Putamen (tissue), 1 donor: ENCODE measurements at regions not wholly inside any gene's neighbourhood (a gene's known extent, or its start where the extent isn't known, plus 50 kb on each side); places are given as distances from the start of the nearest gene placed in this dataset.

Experiments used
- DNase-seq: peaks from one replicate; pipeline ENCODE4 v3.0.0-alpha.2; 2016; ENCODE audit warnings: low spot score

DNA sequence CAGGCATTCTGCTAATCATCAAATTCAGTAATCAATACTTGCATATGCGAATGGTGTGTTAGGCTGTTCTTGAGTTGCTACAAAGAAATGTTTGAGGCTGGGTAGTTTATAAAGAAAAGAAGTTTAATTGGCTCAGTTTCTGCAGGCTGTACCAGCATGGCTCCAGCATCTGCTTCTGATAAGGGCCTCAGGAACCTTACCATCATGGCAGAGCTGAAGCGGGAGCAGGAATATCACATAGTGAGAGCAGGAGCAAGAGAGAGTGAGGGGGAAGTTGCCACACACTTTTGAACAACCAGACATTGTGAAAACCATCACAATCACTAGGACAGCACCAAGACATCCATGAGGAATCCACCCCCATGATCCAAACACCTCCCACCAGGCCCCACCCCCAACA is 344.7 kb upstream of the FAM241A start:
- DNase-seq, result no peak

- DNase-seq, result no peak
These were observed 343.1 kb upstream of the FAM241A start for GRCh38 chr4:111802191-111802590.

GRCh38 chr4:111806331-111806730 is 338.9 kb upstream of the FAM241A start:
- DNase-seq, result no peak

DNA sequence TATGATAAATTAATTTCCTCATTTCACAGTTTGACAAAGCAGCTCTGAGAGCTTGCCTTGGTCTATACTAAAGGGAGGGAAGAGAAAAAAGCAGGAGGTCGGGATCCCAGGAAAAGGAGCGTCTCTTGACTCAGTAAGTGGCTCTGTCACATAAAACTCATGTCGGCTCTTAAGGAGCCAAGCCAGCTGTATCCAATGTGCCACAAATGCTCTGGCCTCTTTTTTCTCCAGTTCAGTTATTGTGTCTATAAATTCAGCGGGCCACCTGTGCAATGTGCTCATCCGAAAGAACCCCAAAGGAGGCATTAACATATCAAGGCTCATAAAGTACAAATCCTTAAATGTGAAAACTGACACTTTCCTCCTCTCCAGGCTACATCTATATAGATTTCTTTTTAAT is 337.7 kb upstream of the FAM241A start:
- DNase-seq, result no peak

- no peak for DNase-seq
These were observed 337.1 kb upstream of the FAM241A start for GRCh38 chr4:111808174-111808573.

- DNase-seq, result no peak
These were observed 333.6 kb upstream of the FAM241A start for GRCh38 chr4:111811661-111812060.

DNA sequence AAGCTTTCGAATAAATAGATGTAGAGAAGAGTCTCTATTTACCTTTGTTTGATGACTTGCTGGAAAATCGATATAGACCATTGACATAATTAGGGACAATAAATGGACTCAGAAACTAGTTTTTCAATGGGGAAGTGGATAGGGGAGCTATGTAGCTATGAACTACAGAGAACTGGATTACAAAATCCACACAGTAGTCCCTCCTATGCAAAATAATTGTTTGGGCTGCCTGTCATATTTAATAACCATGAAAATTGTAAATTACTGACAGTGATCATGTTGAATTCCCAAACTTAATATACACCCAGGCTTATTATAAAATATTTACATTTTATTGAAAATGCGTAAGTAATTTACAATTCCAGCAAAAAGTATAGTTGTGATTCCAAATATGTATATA is 333.1 kb upstream of the FAM241A start:
- DNase-seq, result no peak

DNA sequence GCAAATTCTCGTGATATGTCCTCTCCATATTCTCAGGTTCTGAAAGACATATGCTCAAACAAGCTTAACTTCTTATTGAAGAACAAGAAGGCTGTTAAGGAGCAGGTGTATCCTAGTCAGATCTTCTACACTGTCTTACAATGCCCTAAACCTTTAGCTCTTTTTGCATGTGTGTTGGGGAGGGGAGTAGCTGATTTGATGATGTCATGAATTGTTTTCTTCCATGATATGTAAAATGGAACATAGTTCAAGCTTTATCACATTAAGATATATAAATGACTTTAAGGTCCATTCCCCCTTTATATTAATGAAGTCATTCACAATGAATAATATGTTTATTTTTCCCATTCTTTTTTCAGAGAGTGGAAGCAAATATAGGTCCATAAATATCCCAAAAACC is 332.5 kb upstream of the FAM241A start:
- DNase-seq, result no peak

DNA sequence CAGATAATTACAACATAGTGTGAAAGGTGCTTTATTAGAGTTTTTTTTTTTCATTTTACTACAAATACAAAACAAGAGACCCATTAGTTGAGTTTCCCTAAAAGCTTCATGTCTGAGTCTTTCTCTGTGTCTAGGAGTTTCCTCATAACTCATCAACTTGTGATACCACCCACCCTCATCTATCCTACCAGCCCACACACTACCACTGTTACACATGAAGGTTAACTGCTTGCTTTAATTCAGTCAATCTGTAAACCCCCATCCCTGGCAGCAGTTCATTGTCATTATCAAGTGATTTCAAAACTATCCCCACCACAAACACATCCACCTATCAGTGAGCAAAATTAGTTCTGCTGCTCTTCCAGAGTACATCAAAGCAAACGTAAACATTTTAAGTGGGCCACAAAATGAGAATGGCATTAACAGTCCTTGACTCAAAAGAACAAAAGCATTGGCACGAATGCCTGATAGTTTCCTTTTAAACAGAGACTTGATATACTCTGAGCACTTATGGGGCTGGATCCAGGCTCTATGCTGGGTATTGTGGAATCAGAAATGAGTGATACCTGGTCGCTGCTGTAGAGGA is 331.6 kb upstream of the FAM241A start:
- no peak for DNase-seq

GRCh38 chr4:111814961-111815360 is 330.3 kb upstream of the FAM241A start:
- no peak for DNase-seq

DNA sequence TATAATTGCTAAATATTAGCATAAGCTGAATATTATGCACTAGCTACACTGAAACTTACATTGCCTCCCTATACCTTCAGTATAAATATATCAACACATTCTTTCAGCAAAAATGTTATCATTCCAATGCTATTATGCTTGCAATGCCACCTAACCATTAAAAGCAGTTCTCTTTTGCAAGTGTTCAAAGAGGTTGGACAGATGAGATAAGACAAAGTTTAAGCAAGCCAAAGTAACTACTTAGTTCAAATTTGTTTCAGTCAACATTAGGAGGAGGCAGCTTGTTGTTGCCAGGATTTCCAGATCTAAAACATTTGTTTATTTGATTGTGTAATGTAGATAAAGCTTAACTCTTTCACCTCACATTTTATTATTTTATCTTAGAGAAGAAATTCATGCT is 323.9 kb upstream of the FAM241A start:
- DNase-seq, result no peak

GRCh38 chr4:111836601-111837000 is 308.7 kb upstream of the FAM241A start:
- DNase-seq, result no peak

DNA sequence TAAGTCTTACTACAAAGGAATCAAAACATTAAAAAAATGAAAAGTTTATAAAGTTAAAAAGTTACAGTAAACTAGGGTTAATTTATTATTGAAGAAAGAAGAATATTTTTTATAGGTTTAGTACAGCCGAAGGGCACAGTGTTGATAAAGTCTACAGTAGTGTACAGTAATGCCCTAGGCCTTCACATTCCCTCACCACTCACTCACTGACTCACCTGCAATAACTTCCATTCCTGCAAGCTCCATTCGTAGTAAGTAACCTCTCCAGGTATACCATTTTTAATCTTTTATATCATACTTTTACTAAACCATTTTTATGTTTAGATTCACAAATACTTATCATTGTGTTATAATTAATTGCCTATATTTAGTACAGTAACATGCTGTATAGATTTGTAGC is 307.5 kb upstream of the FAM241A start:
- no peak for DNase-seq

DNA sequence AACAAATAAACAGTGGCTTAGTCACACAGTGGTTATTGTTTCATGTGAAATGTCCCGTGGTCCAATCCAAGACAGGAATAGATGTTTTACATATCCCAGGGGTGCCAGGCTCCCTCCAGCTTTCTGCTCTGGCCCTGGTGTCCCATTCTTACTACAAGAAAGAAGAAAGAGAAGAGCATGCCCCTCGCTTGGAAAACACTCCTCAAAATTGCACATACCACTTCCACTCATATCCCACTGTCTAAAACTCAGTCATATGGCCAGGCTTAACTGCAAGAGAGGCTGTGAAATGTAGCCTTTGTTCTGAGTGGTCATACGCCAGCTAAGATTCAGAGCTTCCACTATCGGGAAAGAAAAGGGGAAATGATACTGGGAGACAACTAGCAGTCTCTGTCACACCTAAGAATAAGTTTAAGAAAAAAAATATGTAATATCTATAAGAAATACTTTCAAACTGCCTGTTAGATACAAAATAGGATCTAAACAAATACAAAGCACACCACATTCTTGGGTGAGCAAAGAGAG is 306.8 kb upstream of the FAM241A start:
- DNase-seq, result peak; percentile 7

DNA sequence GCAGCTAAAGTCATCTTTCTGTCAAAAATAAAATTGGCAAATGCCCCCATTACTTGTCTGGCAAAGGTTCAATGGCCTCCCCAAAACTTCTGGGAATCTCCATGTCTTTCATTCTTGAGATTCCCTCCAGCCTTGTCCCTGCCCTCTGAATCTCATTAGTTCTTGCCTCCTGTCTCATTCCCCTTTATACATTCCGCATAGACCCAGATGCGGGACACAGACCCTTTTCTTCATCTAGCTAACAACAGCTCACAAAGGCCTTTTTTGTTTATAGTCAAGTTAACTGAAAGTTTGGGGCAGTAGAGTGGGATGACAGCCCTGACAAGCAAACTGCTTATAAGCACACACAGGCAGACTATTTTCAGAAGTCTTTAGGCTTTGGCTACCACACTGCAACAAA is 306.1 kb upstream of the FAM241A start:
- DNase-seq, result peak; percentile 65

DNA sequence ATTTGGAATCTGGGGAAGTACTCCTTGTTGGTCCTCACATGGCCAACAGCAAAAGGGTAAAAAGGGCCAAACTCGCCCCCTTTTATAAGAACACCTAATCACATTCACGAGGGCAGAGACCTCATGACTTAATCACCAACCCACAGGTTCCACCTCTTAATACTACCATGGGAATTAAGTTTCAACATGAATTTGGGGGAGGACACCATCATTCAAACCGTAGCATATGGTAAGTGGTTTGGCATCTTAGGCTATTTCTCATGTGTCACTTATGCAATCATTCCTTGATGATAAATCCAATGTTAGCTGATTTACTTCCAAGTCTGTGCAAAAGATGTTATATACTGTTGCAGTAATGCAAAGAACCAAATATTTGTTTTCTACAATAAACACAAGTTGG is 302.9 kb upstream of the FAM241A start:
- DNase-seq, result no peak

DNA sequence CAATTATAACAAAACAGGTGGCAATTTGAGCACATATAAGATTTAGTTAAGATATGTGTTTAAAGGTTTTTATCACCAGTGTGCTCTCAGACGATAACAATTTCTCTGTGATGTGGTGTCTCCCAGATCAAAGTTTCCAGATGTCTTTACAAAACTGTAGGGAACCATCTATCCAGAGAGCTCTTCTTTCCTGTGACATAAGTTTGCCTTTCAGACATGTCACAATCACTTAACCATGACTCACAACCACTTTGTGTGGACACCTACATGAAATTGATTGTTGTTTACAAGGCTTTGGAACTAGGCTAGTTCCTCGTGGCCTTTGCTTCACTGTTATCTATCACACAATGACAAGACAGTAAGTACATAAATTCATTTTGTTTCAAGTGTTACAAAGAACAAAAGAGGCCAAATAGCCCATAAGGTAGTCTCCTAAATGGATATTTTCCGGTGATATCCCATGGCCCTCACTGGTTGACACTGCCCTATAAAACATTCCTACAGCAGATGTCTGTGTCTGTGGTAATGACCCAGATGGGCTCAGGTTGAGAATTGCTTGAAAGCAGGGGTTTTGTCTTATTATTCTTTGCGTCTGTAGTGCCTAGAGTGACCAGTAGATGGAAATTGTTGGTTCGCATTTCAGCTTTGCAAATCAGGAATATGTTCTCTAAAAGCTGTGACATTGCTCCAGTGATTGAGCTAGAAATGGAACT is 297.8 kb upstream of the FAM241A start:
- no peak for DNase-seq

- DNase-seq, result no peak
These were observed 295.4 kb upstream of the FAM241A start for GRCh38 chr4:111849746-111850284.

DNA sequence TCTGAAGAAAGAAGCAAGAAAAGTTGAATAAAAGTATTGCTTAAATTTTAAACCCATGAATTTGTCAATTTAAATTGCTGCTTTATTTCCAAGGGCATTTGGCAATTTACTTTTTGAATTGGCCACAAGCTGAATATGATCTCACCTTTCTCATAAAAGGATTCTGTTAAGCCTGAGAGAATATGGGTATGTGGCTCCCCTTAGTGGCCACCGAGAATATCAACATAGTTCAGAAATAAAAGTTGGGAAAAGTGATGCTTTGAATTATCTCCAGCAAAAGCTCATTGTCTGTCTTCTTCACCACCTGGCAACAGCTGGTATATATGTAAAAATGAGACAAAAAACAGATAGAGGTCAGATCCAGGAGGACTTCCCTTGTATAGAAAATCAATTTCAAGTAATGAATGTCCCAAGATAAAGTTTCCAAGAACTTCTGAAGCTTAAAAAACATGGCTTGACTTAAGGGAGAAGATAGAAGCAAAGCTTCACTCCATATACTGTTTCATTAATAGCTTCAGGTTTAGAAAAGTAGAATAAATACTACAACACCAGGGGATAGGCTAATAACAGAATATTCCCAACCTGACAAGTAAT is 290.7 kb upstream of the FAM241A start:
- DNase-seq, result peak; percentile 41

- no peak for DNase-seq
These were observed 289.9 kb upstream of the FAM241A start for GRCh38 chr4:111855308-111855707.

DNA sequence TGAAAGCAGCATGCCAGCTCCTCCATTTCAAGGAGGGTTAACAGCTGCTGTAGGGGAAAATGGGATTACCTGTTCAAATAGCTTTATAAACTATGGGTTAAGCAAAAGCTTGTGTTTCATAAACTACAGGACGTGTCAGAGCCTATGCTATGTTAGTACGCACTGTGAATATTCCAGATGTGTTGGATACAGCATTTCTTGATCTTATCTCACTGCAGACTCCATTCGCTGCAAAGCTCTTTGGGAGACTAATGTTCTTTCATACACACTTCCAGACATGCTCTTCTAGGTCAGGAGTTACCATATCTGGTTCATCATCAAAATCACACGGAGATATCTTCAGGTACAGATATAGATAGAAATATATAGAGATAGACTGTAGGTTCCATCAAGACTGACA is 281.2 kb upstream of the FAM241A start:
- DNase-seq, result no peak

GRCh38 chr4:111869339-111869738 is 275.9 kb upstream of the FAM241A start:
- no peak for DNase-seq

DNA sequence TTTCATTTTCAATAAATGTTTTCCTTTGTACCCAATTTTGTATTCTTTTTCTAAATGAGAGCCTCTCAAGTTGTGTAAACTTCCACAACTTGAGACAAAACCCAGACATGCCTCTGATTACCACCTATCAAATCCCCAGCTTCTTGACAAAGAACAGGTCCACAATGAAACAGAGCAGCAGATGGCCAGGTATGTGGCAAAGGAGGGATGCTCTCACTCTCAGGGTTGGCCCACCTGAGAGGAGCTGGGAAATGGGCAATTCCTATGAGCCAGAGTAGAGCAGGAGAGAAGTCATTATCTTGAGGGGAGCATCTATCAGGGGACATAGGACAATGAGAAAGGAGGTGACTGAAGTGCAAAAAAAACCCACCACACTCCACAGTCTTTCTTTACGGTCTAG is 273.5 kb upstream of the FAM241A start:
- no peak for DNase-seq
